Prostate gland (tissue), 2 donors: ENCODE measurements at regions not wholly inside any gene's neighbourhood (a gene's known extent, or its start where the extent isn't known, plus 50 kb on each side); places are given as distances from the start of the nearest gene placed in this dataset.

Experiments used
- DNase-seq: peaks from one replicate; pipeline ENCODE4 v3.0.0-alpha.2; 2019; ENCODE audit warnings: low spot score
- H3K27ac ChIP-seq, 2 donors: fragments of 200-600 bp; sonication (generic); 2 replicates each; pipeline ENCODE4 v1.5.1; 2017 to 2019
- H3K27me3 ChIP-seq: fragments of 200-600 bp; sonication (generic); replicated peaks from 2 replicates; pipeline ENCODE4 v1.5.1; 2019; ENCODE audit not compliant: insufficient read depth
- H3K36me3 ChIP-seq, 2 donors: fragments of 200-600 bp; sonication (generic); 1 replicate in 1 of 2; 2 replicates in 1 of 2; pipeline versions ENCODE4 v1.5.1 to v1.8.1; 2017 to 2019
- H3K4me1 ChIP-seq: fragments of 200-600 bp; sonication (generic); replicated peaks from 2 replicates; pipeline ENCODE4 v1.5.1; 2019
- H3K4me3 ChIP-seq, 2 donors: fragments of 200-600 bp; sonication (generic); 2 replicates each; pipeline ENCODE4 v1.5.1; 2017 to 2019
- H3K9me3 ChIP-seq: fragments of 200-600 bp; sonication (generic); 2 replicates; pipeline ENCODE4 v1.5.1; 2017
- POLR2A ChIP-seq: fragments of 450-650 bp; IDR thresholded peaks from one replicate; pipeline ENCODE4 v1.6.1; 2016; ENCODE audit warnings: antibody characterized with exemption, mild to moderate bottlenecking
- POLR2AphosphoS5 ChIP-seq: sonication (generic); formaldehyde crosslinking; IDR thresholded peaks from one replicate; pipeline ENCODE4 v1.6.1; 2017; ENCODE audit warnings: antibody characterized with exemption
- WGBS: methylation state at CpG from one replicate; pipeline ENCODE4 v1.1.5; 2018; 5-methylcytosine and 5-hydroxymethylcytosine counted together
- intact Hi-C: fragments of 100-400 bp; cut with DNase I; formaldehyde crosslinking; loops from one replicate; pipeline ENCODE4 v1.14.2; 2022
- TF ChIP-seq, protein P1 (sequence below), 4 experiments: fragments of 200-600 bp in 2 of 4; fragments of 450-650 bp in 2 of 4; sonication (generic) in 2 of 4; IDR thresholded peaks; 1 replicate in 3 of 4; 2 replicates in 1 of 4; pipeline ENCODE4 v1.5.1; 2016 to 2019; ENCODE audit warnings: antibody characterized with exemption in 4 of 4, mild to moderate bottlenecking in 2 of 4, moderate library complexity in 2 of 4

DNA sequence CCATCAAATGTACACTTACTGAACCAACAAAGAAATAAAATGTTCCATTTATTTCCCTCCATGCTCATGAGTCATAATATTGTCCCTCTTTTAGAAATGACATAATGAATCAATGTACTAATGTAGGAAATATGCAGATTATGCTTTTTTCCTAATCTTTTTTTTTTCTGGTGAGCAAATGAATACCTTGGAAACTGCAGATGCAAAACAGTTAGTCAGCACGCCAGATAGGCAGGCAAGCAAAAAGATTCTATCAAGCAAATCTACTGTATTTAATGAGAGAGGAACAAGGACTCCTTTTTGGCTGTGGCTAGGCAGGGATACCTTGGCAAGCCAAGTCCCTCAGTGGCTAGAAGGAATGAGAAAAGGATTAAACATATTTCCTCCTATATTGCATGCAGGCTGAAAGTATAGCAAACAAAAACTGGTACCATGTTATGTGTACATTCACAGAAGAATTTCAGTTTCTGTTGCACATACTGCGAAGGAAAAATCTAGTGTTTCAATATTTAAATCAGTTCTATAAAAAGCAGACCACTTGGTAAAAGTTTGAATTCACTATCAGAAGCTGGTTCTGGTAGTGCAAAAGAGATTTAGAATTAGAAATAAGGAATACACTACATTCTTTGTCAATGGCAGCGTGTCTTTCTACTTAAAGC is 605.4 kb downstream of the TLE1 start:
- no peaks in the 10 kb centered on the region for H3K9me3 ChIP-seq
- no peak overlapping the region for H3K4me3 ChIP-seq
- intact Hi-C loops, result loop anchor here (10.0 kb wide), 1 partner anchor 601 kb away; the partner anchor contains the start of gene TLE1
- TF ChIP-seq POLR2A (no peak), POLR2AphosphoS5 (no peak)
- TF ChIP-seq, protein P1, sequence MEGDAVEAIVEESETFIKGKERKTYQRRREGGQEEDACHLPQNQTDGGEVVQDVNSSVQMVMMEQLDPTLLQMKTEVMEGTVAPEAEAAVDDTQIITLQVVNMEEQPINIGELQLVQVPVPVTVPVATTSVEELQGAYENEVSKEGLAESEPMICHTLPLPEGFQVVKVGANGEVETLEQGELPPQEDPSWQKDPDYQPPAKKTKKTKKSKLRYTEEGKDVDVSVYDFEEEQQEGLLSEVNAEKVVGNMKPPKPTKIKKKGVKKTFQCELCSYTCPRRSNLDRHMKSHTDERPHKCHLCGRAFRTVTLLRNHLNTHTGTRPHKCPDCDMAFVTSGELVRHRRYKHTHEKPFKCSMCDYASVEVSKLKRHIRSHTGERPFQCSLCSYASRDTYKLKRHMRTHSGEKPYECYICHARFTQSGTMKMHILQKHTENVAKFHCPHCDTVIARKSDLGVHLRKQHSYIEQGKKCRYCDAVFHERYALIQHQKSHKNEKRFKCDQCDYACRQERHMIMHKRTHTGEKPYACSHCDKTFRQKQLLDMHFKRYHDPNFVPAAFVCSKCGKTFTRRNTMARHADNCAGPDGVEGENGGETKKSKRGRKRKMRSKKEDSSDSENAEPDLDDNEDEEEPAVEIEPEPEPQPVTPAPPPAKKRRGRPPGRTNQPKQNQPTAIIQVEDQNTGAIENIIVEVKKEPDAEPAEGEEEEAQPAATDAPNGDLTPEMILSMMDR (IDR thresholded peaks at IDR 0.05), result no peak
- 67% methylated on average over 3 of the region's 3 CpGs for WGBS
- H3K27me3 ChIP-seq, result no peaks in the 10 kb centered on the region
- no peaks in the 10 kb centered on the region for H3K36me3 ChIP-seq
- H3K4me1 ChIP-seq, result no peaks in the 10 kb centered on the region
- no peak overlapping the region for H3K27ac ChIP-seq
- DNase-seq, result no peak

DNA sequence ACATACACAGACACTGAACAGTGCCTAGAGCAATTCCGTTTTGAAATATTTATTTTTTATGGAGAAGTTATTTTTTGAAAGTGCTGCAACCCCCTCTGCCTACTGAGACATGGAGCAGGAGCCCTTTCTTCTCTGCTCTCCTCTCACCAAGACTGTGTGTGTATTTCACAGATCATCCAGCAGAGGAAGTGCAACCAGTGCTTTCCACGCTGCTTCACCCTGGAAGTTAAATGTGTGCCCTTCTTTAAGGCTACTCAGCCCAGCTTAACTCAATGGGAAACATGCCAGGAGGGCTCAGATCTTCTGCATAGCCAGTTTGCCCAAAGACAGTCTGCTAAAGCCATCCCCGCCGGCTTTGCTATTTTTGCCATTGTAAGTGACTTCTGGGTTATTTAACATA is 606.3 kb downstream of the TLE1 start:
- Histone ChIP-seq H3K4me3 (no peak overlapping the region), H3K27me3 (no peaks in the 10 kb centered on the region), H3K27ac (no peak overlapping the region), H3K36me3 (no peaks in the 10 kb centered on the region), H3K9me3 (no peaks in the 10 kb centered on the region), H3K4me1 (no peaks in the 10 kb centered on the region)
- 71% methylated on average over 4 of the region's 4 CpGs for WGBS
- intact Hi-C loops, result loop anchor here (10.0 kb wide), 1 partner anchor 602 kb away; the partner anchor contains the start of gene TLE1
- no peak for DNase-seq
- TF ChIP-seq, protein P1 (IDR thresholded peaks at IDR 0.05), result no peak
- TF ChIP-seq POLR2A (no peak), POLR2AphosphoS5 (no peak)

DNA sequence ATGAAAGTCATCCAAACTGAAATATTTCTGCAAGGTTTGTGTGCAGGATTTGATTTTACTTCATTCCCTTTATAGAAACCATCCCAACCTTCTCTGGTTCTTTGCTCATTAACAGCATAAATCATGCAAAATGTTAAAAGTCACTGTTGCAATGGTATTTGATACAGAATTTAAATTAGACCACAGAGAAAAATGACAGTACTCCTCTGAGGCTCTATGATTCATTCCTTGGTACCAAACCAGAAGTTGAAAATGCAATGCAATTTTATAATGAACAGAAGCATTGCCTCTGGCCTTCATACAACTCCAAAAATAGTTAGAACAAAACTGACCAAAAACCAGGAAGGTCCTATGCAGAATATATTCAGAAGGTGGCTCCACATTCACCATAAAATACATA is 607.1 kb downstream of the TLE1 start:
- Histone ChIP-seq H3K9me3 (no peaks in the 10 kb centered on the region), H3K27me3 (no peaks in the 10 kb centered on the region), H3K4me1 (no peaks in the 10 kb centered on the region), H3K27ac (no peak overlapping the region), H3K36me3 (no peaks in the 10 kb centered on the region), H3K4me3 (no peak overlapping the region)
- no peak for TF ChIP-seq POLR2A
- no peak for TF ChIP-seq POLR2AphosphoS5
- TF ChIP-seq, protein P1 (IDR thresholded peaks at IDR 0.05), result no peak
- DNase-seq, result no peak
- intact Hi-C loops, result loop anchor here (10.0 kb wide), 1 partner anchor 603 kb away; the partner anchor contains the start of gene TLE1

DNA sequence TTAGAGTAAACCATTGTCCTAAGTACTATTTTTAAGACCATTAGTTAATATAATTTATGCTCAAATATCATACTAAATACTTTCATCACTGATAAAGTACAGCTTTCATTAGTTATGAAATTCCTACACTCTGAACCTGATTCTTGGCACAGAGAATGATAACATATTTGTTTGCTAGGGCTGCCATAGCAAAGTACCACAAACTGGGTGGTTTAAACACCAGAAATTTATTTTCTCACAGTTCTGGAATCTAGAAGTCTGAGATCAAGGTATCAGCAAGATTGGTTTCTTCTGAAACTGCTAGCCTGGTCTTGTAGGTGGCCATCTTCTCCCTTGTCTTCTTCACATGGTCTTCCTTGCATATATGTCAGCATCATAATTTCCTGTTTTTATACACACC is 608.4 kb downstream of the TLE1 start:
- H3K4me1 ChIP-seq, result no peaks in the 10 kb centered on the region
- no peak for TF ChIP-seq POLR2A
- TF ChIP-seq POLR2AphosphoS5, result no peak
- TF ChIP-seq, protein P1 (IDR thresholded peaks at IDR 0.05), result no peak
- H3K36me3 ChIP-seq, result no peaks in the 10 kb centered on the region
- intact Hi-C loops, result loop anchor here (10.0 kb wide), 1 partner anchor 604 kb away; the partner anchor contains the start of gene TLE1
- H3K9me3 ChIP-seq, result no peaks in the 10 kb centered on the region
- no peak overlapping the region for H3K4me3 ChIP-seq
- H3K27me3 ChIP-seq, result no peaks in the 10 kb centered on the region
- DNase-seq, result no peak
- H3K27ac ChIP-seq, result no peak overlapping the region

DNA sequence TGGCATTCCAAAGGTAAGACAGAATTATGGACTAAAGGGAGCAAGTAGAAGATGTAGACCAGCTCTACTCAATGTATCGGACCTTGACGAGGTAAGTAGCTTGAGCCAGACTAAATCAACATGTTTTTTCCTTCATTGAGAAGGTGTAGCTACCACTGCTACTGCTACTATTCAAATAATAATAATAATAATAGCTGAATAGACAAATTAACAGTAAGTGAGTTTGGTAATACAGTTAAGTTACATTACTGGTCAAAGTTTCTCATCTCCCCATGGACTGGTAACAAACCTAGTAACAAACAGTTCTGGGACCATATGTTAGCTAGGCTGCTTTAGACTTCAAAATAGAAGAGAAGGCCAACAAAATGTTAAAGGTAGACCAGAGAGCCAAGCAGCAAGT is 609.2 kb downstream of the TLE1 start:
- Histone ChIP-seq H3K27ac (no peak overlapping the region), H3K27me3 (no peaks in the 10 kb centered on the region), H3K9me3 (no peaks in the 10 kb centered on the region), H3K4me1 (no peaks in the 10 kb centered on the region), H3K4me3 (no peak overlapping the region), H3K36me3 (no peaks in the 10 kb centered on the region)
- DNase-seq, result no peak
- 87% methylated on average over 2 of the region's 2 CpGs for WGBS
- intact Hi-C loops, result loop anchor here (10.0 kb wide), 1 partner anchor 605 kb away; the partner anchor contains the start of gene TLE1
- TF ChIP-seq POLR2A, result no peak
- TF ChIP-seq, protein P1 (IDR thresholded peaks at IDR 0.05), result no peak
- no peak for TF ChIP-seq POLR2AphosphoS5
